ENCODE measurements at regions not wholly inside any gene's neighbourhood (a gene's known extent, or its start where the extent isn't known, plus 50 kb on each side); places are given as distances from the start of the nearest gene placed in this dataset.

DNA sequence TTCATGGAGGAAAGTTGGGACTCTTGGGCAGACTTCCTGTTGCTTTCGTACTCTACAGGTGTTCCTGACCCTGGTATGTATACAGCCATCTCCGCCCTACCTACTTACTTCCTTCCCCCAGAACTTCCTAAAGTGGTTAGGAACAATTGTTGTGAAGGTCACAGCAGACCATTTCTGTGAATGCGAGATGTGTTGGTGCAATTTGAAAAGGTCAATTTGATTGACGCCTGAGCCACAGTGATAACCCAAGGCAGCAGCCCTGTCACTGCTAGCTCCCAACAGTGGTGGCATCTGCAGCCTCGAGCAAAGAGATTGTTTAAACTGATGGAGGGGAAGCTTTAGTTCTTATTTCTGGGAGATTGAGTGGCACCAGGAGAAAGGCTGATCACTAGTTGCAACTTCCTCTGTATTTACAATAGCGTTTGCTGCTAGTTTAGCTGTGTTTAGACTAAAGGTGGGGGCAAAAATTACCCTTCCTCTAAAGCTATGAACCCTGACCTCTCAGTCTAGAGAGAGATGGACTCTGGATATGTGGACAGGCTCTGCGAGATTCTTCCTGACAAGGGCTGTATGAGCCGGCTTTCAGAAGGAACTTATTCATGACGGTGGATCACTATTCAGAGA lies 78.3 kb upstream of the MAP4K3 start:
- no peak for DNase-seq

DNA sequence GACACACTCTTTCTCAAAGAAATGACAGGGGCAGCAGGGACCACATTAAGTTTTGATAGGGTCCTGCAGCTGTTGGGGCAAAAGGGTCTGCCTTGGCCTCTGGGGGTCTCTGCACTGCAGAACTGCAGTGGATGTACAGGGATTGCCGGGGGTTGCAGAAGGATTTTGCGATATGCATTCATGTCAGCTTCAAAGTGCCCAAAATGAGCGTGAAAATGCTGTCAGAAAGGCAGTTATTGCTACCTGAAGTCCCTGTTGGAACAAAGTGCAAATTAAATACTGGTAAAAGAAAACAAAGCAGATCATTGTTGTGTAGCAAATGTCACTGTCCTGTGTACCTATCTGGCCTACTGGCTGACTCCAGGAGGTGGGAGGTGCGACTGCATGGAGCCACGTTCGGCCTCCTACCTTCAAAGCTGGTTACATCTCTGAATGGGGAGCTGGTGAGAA lies 78.8 kb upstream of the MAP4K3 start:
- no peak for DNase-seq

DNA sequence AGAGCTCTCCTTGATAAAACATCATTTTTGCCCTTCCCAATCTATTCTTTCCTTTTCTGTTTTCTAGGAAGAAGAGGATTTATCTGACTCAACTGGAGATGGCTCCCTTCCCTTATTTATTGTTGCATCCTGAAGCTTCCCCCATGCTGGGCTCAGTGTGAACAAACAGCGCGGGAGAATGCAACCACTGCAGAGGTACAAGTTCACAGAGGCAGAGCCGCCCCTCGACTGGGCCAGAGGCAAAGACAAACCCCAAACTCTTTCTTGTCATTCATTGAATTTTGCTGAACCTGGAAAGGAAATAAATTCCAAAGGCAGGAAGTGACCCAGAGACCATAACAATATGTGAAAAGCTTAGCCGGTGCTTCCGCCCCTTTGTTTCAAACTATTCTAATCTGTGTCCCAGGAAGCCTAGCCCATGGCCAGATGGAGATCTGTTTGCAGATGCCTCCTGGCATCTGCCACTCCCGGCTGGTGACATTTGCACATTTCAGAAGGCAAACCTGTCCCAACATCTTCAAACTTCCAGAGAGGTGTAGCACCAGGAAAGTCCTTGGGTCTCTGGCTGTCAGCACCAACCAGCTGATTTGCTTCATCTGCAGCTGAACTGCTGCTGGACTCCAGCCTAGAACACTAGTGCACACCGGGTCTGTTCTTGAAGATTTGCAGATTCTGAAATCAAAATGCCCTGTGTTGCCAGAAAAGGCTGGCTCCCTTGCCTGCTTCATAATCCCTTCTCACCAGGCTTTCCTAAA lies 79.4 kb upstream of the MAP4K3 start:
- DNase-seq, result peak in 1 of 2 experiments; percentile 48

DNA sequence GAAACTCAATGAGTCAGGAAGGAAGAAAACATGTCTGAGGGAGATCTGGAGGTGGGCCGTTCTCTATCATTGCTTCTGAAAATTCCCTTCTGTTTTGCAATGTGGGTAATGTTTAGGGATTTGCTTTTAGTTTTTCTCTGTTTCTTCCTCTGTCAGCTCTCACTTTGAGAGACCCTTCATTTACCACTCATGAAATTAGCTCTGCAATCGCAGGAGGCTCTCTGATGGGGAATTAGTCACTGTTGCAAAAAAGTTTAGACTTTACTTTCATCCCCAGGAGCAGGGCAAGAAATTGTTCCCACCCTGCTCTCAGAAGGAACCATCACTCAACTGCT lies 80.0 kb upstream of the MAP4K3 start:
- DNase-seq, result no peak

DNA sequence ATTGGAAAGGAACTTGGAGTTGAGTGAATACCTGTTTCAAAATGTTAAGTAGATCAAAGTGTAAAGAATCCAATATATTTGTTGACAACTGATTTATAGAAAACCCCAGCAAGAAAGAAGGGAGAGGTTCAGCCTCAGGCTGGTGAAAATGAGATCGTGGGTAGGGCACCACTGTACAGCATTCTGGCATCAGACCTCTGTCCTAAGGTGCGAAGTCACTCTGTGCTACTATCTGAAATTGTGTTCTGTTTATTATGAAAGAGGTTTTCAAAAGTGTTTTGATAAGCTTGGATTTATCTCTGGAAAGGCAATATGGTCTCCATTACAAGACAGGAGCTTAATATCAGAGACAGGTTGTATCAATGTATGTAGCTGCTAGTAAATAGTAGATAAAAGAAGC lies 80.5 kb upstream of the MAP4K3 start:
- DNase-seq, result no peak

DNA sequence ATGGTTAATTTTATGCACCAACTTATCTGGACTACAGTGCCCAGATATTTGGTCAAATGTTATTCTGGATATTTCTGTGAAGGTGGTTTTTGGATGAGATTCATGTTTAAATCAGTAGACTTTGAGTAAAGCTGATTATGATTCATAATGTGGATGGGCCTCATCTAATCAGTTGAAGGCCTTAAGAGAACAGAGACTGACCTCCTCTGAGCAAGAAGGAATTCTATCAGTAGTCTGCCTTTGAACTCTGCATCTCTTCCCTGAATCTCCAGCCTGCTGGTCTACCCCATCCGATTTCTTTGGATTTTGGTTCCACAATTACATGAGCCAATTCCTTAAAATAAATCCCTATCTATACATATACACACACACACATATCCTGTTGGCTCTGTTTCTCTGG lies 82.8 kb upstream of the MAP4K3 start:
- DNase-seq, result no peak

DNA sequence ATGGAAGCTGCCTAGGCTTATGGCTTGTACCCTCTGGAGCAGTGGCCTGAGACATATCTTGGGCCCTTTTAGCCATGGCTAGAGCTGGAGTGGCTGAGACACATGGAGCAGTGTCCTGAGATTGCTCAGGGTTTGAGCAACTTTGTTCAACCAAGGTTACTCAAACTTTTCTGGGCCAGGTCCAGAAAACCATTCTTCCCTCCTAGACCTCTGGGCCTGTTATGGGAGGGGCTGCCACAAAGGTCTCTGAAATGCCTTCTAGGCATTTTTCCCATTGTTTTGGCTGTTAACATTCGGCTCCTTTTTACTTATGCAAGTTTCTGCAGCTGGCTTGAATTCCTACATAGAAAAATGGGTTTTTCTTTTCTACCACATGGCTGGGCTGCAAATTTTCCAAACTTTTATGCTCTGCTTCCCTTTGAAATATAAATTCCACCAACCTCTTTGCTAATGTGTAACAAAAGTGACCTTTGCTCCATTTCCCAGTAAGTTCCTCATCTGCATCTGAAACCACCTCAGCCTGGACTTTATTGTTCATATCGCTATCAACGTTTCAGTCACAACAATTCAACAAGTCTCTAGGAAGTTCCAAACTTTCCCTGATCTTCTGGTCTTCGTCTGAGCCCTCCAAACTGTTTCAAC lies 84.9 kb upstream of the MAP4K3 start:
- DNase-seq, result no peak

DNA sequence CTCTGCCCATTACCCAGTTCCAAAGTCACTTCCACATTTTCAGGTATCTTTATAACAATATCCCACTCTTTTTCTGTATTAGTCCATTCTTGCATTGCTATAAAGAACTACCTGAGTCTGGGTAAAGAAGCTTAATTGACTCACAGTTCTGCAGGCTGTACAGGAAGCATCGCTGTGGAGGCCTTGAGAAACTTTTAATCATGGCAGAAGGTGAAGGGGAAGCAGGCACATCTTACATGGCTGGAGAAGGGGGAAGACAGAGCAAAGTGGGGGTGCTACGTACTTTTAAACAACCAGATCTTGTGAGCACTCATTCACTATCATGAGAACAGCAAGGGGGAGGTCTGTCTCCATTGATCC lies 85.4 kb upstream of the MAP4K3 start:
- DNase-seq, result no peak

DNA sequence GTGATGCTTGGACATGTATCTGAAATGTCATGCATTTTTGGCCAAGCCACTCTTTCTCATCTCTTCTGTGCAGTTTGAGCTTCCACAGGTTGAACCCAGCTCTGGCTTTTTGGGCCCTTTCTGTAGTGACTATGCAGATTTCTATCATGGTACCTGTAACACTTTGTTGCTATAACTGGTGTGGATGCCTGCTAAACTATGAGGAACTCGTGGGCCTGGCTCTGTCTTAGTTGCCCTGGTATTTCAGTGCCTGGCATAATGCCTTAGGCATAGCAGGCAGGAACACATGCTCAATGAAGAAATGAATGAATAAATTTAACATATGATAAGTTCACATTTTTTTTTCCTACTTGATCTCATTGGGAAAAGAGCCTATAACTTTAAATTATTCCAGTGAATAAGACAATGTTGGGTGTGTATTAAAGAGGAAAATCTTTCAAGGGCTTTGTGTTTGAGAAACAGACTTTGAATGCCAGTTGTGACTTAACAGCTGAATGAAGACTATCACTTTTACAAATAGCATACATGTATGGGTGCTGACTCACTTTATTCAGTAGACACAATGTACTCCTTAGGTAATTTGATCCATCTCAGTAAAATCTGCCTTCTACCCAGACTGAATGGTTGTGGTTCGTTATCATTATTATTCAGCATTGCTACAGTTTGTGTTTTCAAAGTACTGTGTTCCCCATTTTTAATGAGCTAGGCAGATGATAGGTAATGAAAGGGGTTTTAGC lies 86.4 kb upstream of the MAP4K3 start:
- no peak for DNase-seq

DNA sequence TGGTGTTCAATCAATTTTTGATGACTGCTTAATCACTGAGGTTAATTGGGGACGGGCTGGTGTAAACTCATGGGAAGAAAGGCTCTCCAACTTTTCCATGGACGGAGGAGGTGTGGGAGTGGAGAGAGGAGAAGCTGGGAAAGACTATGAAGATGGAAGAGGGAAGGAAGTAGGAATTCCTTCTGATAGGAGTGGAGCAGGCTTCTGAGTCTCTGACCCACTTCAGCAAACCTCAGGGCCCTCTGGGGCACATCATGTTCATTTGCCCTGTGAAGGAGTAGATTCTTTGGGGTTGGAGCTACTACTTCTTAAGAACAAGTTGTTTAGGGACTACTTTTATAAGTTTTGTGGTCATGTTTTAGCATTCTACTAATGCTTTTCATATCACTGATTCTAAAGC lies 87.0 kb upstream of the MAP4K3 start:
- DNase-seq, result no peak

DNA sequence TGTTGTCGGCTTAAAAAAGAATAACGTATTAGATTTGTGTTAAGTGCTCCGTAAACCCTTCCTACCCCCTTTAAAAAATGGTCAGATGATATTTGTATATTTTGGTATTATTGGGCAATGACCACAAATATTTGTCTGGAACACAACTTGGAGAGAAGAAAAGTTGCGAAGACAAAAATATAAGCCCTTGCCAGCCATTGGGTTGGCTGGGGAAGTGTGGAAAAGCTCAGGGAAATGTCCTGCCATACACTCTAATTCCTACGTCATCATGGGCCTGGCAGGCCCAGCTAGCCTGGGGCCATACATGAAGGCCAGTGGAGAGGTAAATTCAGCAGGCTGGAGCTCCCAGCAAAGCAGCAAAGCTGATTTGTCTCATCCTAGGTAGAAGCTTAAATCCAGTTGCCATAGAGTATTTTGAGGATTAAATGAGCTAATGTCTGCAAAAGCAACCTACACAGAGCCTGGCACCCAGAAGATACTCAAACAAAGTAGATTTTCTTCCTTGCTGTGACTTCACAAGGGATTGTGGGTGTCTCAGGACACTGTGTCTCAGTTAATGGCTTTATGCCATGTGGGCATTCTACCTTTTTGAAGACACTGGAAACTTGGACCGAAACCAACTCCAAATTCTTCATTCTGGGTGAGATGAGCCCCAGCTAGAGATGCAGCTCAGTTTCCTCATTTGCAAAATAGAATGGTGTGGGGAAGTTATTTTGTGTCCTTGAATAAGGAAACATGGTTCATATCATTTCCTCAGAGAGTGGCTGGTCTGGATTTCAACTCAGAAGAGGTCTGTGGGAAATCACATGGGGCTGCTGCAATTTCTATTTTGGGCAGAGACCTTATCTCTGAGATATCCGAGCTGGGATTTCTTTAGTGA lies 87.9 kb upstream of the MAP4K3 start:
- DNase-seq, result no peak

DNA sequence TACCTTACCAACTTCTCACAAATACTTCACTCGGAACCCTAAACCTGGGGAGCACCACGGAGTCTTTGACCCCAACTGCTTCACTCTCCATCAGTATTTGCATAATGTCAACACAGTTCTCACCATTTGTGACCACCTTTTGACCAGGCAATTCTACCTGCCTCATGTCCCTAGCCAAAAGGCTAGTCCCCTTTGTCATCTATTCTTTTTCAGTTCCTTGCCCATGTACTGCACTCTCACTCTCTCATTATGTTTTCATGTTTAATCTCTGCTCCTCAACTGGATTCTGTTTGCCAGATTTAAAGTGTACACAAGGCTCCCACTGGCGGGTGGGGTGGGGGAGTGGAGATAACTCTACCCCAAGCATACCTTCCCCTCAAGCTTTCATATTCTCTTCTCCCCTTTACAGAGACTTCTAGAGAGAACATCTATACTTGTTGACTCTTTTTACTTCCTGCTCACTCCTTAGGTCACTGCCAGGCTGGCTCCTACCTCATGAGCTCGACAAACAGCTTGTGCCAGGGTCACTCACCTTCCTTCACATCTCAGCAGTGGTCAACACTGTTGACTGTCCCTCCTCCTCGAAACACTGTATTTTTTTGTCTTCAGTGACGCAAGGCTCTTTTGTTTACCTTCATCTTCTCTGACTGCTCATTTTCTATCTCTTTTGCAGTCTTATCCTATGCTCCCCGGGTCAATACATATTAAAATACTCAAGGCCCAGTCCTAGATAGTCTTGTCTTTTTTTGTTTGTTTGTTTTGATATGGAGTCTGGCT lies 88.7 kb upstream of the MAP4K3 start:
- no peak for DNase-seq

DNA sequence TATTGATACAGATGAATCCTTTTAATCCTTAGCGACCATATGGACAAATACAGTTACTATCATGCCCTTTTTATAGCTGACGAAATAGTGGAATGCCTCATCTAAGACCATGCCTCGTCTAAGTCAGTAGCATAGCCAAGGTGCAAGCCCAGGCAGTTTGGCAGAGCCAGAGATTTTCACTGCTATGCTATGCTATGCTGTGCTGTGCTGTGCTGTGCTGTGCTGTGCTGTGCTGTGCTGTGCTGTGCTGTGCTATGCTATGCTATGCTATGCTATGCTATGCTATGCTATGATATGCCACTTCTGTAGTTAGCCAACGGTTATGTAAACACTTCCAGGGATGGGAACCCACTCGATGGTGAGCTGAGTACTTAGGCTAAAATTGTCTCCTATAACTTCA lies 91.6 kb upstream of the MAP4K3 start:
- no peak for DNase-seq

DNA sequence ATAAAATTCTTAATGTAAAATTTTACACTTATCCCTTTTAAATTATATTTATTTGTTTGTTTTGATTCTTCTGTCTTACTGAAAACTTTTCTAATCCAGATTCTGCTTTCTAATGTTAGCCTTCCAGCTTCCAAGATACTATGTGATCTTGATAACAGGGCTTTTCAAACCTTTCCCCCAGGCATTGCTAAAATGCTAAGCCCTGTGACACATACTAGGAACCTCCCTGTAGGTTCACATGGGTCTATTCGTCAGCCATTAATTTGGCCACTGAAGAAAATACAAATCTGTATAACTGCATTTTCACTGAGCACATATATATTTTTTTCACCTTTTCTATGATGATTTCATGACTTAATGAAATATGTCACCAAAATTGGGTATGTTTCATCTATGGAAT lies 92.8 kb upstream of the MAP4K3 start:
- DNase-seq, result no peak

DNA sequence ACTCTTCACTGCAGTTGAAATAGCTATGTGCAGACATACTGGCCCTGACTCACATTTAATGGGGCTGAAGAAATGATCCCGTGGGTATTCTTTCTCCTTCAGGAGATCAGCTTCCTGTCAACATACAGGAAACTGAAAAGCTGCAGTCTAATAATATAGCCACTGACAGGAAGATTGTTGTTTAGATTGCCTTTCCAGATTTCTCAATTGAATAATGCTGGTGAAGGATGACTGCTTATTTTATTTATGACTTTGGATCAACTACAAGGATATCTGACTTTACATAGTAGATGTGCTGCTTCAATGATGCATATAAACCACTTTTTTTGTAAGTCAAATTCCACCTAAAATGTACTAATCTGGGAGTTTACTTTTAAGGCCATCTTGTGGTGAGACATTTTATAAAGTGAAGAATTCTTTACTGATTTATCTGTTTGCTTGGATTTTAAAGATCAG lies 93.4 kb upstream of the MAP4K3 start:
- no peak for DNase-seq

DNA sequence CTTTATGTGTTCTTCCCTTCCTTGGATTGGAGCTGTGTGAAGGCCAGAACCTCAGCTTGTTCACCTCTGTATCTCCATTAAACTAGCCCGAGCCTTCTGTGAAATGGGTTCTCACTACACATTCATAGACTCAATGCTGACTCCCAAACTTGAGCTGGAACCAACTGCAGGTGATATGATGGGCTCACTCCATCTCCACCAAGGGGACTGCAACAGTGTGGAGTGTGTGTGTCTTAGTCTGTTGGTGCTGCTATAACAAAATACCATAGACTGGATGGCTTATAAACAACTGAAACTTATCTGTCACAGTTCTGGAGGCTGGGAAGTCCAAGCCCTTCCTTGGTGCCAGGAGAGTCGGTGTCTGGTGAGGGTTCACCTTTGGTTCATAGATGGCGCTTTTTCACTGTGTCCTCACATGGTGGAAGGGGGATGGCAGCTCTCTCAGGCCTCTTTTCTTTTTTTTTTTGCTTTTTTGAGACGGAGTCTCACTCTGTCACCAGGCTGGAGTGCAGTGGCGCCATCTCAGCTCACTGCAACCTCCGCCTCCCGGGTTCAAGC lies 94.2 kb upstream of the MAP4K3 start:
- DNase-seq, result no peak

DNA sequence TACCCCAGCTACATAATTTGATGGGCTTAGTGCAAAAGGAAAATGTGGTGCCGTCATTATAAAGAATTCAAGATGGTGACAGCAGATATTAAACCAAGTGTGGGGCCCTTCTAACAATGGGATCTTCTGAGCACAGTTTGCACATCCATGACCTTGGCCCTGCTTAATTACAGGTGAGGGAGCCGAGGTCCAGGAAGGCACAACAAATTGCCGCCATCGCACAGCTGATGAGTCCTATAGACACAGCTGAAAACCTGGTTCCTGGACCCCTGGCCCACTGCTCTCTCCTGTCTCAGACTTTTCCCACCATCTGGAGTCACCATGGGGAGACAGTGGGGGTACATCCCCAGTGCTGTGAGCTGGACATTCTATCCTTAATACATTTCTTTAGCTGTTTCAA lies 95.8 kb upstream of the MAP4K3 start:
- no peak for DNase-seq

DNA sequence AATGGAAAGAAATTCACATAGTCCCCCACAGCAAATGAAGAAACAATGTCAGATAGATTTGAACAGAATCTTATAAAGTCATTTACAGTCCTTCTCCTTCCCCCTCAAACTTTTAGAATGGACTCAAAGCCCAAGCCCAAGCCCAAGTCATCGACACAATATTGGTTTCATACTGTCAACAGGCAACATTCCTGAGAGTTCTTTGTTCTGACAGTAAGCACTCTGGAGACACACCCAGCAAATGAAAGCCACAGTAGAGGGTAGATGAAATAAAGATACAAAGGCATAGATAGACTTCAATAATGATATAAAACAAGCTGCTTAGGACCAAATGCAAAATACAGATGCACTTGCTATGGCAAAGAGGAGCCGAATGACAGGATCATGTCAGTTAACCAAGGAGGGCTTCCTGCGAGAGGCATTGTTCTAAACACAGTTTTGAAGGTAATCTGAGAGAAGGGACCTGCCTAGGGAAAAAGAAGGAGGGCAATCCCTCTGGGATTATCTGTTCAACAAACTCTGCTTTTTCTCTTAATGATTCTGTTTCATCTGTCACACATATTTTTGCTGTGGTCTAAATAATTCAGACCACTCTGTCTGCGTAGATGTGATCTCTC lies 97.1 kb upstream of the MAP4K3 start:
- DNase-seq, result no peak

DNA sequence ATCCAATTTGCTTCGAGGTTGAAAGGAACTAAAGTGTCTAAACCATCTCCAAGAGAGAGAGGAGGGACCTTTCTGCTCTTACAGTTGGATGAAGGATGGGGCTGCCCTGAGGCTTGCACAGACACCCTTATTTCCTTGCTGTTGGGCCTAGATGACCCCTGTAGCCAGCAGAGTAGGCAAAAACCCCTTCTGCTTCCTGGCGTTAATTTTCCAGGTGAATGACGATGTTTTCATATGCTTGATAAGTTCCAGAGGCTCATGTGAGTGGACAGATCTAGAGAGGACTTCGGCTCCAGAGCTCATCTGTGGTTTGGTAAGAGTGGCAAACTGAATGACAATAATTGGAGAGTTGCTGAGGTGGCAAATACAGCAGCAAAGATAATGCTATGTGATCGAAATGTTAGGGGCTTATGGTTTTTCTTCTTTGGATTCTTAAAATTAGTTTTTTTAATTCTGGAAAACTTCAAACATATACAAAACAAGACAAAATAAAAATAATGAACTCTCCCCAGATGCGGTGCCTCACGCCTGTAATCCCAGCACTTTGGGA lies 98.6 kb upstream of the MAP4K3 start:
- DNase-seq, result no peak

DNA sequence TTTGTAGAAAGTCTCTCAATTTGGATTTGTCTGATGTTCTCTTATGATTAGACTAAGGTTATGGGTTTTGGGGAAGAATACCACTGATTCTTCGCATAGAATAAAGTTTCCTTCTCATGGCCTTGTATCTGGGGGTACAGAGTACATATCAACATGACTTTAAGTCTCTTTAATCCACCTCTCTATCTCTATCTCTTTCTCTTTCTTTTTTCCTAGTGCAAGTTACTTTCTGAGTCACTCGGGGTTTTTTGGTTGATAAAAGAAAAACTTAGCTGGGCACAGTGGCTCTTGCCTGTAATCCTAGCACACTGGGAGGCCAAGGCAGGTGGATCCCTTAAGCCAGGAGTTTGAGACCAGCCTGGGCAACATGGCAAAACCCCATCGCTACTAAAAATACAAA lies 100.1 kb upstream of the MAP4K3 start:
- no peak for DNase-seq

DNA sequence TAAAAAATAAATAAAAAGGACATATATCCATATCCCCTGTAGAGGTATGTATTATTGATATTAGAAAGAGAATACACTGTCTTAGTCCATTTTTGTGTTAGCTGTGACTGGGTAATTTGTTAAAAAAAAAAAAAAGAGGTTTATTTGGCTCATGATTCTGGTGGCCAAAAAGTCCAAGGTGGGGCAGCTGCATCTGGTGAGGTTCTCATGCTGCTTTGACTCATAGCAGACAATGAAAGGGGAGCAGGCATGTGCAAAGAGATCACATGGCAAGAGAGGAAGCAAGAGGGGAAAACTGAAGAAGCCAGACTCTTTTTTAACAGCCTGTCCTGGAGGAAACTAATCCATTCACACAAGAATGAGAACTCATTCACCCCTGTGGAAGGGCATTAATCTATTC lies 101.6 kb upstream of the MAP4K3 start:
- DNase-seq, result no peak

Measured in cerebellar nuclear complex (tissue), 1 donor.